Activated T-helper 2 cell treated with anti-CD3 and anti-CD28 coated beads, Interferon-gamma antibody, Interleukin-2, Interleukin-4, amounts not matched to agents 10 μg/mL and 5 μg/mL and 100 μg/mL, durations not matched to agents 14 hours and 24 hours and 36 hours (primary cell): ENCODE measurements at regions not wholly inside any gene's neighbourhood (a gene's known extent, or its start where the extent isn't known, plus 50 kb on each side); places are given as distances from the start of the nearest gene placed in this dataset.
"Not testable (repeated sequence)": the region's sequence is repeated elsewhere in the genome, so short reads cannot be mapped to it uniquely, and the experiment has no call there.

Experiments
- DNase-seq: peaks from one replicate; pipeline ENCODE4 v3.0.0; 2021; ENCODE audit warnings: low spot score
- H3K27ac Mint-ChIP-seq: one replicate; pipeline ENCODE4 v1.8.0; 2021; ENCODE audit warnings: mixed read lengths
- H3K27me3 Mint-ChIP-seq: one replicate; pipeline ENCODE4 v1.8.0; 2021; ENCODE audit warnings: low read depth, mixed read lengths
- H3K36me3 Mint-ChIP-seq: one replicate; pipeline ENCODE4 v1.8.0; 2021; ENCODE audit warnings: low read depth, mixed read lengths
- H3K4me1 Mint-ChIP-seq: one replicate; pipeline ENCODE4 v1.8.0; 2021; ENCODE audit warnings: low read depth, mixed read lengths
- H3K4me3 Mint-ChIP-seq: one replicate; pipeline ENCODE4 v1.8.0; 2021; ENCODE audit warnings: low read depth, mild to moderate bottlenecking, moderate library complexity, mixed read lengths
- H3K9me3 Mint-ChIP-seq: one replicate; pipeline ENCODE4 v1.8.0; 2021; ENCODE audit warnings: mixed read lengths
- intact Hi-C: fragments of 100-400 bp; cut with micrococcal nuclease; formaldehyde crosslinking; loops from one replicate; pipeline ENCODE4 v1.15.1; 2023

DNA sequence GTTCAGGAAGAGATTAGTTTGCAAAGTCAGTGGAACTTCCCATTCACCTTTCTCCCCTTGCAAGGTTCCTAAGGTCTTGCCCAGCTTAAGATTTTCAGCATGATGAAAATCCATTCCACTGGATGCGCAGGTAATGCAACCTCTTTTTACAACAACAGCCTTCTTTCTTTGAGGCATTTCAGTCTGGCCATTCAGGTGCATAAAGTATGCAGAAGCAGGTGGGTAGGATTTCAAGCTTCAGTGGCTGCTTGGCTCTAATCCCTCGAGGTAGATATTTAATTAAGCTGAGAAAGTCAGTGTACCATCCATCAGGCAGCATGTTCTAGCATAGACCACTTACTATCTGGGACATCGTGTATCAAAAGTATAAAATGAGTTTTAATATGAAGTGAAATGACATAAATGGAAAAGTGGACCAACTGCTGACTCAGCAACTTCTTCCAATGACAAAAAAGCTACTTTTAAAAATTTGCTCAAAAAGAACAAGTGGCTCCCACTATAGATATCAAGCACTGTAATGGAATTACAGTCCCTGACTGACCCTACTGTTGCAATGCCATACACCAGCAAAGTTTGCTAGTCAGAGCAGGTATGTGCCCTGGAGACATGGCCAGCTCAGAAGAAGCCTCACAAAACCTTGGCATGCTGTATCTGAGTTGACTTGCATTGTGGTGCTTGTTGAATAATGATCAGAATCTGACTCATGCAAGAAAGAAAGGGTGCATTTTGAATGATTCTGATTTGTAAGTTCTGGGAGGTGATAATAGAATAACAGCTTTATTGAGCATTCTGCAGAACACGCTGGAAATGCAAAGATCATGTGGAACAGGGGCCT lies 459.9 kb upstream of the MCTP2 start:
- Mint-ChIP-seq H3K36me3 (no peaks in the 10 kb centered on the region), H3K4me1 (no peaks in the 10 kb centered on the region), H3K27ac (no peak overlapping the region), H3K4me3 (no peak overlapping the region), H3K9me3 (no peaks in the 10 kb centered on the region), H3K27me3 (no peaks in the 10 kb centered on the region)
- intact Hi-C loops, result no loop called here
- DNase-seq, result no peak

DNA sequence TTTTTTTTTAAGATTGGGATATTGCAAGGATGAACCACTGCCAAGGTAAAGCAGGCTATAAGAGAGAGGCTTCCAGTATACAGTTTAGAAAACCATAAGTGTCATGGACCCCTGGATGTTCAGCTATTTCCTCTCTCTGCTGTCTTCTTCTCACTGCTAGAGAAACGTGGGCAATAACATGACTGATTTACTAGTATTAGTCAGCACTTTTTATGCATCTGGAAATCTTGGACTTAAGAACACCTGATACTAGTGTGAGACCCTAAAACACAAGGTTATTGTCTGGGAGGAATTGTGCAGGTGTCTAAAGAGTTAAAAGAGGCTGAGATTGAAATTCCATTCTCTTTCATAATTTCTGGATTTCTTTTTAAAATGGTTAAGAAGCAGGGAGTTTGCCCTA lies 460.6 kb upstream of the MCTP2 start:
- no peak overlapping the region for H3K4me3 Mint-ChIP-seq
- no peaks in the 10 kb centered on the region for H3K27me3 Mint-ChIP-seq
- H3K9me3 Mint-ChIP-seq, result no peaks in the 10 kb centered on the region
- no peaks in the 10 kb centered on the region for H3K4me1 Mint-ChIP-seq
- H3K36me3 Mint-ChIP-seq, result no peaks in the 10 kb centered on the region
- DNase-seq, result no peak
- no peak overlapping the region for H3K27ac Mint-ChIP-seq
- intact Hi-C loops, result no loop called here

DNA sequence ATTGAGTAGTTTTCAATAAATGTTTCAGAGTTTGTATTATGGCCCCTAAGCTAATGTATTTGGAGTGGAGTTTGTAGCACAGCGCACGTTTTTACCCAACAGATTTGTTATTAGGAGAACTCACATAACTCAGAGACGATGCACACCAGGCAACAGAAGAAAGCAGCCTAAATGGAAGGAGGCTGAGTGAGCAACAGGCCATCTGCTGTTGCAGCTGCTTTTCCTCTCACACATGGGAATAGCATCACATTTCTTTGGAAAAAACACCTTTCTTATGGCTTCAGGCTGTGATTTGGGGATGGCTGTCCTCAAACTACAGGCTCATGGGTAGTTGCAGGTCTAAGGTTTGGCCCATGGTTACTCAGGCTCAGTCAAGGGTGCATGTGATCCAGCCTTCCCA lies 469.3 kb upstream of the MCTP2 start:
- Mint-ChIP-seq H3K4me3 (no peak overlapping the region), H3K4me1 (no peaks in the 10 kb centered on the region), H3K27ac (no peak overlapping the region), H3K36me3 (no peaks in the 10 kb centered on the region), H3K27me3 (no peaks in the 10 kb centered on the region), H3K9me3 (no peaks in the 10 kb centered on the region)
- DNase-seq, result no peak
- intact Hi-C loops, result no loop called here

DNA sequence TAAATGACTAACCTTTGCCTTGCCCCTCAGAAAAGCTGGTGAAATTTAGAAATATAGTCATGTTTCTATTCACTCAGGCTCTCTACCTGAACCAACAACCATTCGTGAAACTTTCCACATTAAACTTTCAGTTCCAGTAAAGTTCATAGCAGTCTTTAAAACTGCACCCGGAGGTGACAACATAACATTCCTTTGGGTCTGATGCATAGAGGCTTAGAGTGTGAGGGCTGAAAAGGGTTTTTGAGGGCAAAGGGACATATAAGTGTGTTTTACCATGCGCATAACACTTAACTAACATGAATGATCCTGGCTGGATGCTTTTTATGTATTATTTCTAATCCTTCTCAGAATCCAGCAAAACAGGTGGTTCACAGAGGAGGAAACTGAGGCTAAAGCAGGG lies 471.7 kb upstream of the MCTP2 start:
- H3K4me3 Mint-ChIP-seq, result no peak overlapping the region
- intact Hi-C loops, result no loop called here
- H3K9me3 Mint-ChIP-seq, result no peaks in the 10 kb centered on the region
- H3K36me3 Mint-ChIP-seq, result no peaks in the 10 kb centered on the region
- H3K27me3 Mint-ChIP-seq, result no peaks in the 10 kb centered on the region
- no peaks in the 10 kb centered on the region for H3K4me1 Mint-ChIP-seq
- no peak for DNase-seq
- H3K27ac Mint-ChIP-seq, result no peak overlapping the region

DNA sequence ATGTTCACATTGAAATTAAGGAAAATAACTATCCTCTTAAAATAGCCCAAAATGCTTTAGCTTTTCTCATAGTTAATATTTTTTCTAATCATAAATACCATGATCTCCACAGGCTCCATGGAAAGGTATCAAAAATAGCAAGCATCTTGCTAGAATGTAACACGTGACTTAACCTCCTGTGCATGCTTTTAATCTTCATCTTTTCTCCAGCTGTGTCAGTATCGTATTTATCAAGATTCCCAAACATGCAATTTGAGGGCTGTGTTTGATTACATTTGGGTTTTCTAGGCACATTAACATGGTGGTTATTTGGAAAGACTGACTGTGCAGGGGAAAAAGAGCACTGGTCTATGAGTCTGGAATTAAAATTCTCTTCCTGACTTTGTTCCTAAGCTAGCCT lies 472.5 kb upstream of the MCTP2 start:
- no peak for DNase-seq
- H3K36me3 Mint-ChIP-seq, result no peaks in the 10 kb centered on the region
- no peaks in the 10 kb centered on the region for H3K27me3 Mint-ChIP-seq
- intact Hi-C loops, result no loop called here
- no peaks in the 10 kb centered on the region for H3K4me1 Mint-ChIP-seq
- H3K9me3 Mint-ChIP-seq, result no peaks in the 10 kb centered on the region
- no peak overlapping the region for H3K4me3 Mint-ChIP-seq
- no peak overlapping the region for H3K27ac Mint-ChIP-seq

DNA sequence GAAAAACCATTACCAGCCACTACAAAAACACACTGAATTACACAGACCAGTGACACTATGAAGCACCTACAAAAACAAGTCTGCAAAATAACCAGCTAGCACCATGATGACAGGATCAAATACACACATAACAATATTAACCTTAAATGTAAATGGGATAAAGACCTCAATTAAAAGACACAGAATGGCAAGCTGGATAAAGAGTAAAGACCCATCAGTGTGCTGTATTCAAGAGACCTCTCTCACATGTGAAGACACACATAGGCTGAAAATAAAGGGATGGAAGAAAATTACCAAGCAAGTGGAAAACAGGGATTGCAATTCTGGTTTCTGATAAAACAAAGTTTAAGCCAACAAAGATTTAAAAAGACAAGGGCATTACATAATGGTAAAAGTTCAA lies 482.7 kb upstream of the MCTP2 start:
- intact Hi-C loops, result no loop called here
- H3K9me3 Mint-ChIP-seq, result peaks cover 18% of the 10 kb centered on the region
- DNase-seq, result no peak
- no peaks in the 10 kb centered on the region for H3K4me1 Mint-ChIP-seq
- H3K27ac Mint-ChIP-seq, result no peak overlapping the region
- no peaks in the 10 kb centered on the region for H3K27me3 Mint-ChIP-seq
- no peaks in the 10 kb centered on the region for H3K36me3 Mint-ChIP-seq
- no peak overlapping the region for H3K4me3 Mint-ChIP-seq

DNA sequence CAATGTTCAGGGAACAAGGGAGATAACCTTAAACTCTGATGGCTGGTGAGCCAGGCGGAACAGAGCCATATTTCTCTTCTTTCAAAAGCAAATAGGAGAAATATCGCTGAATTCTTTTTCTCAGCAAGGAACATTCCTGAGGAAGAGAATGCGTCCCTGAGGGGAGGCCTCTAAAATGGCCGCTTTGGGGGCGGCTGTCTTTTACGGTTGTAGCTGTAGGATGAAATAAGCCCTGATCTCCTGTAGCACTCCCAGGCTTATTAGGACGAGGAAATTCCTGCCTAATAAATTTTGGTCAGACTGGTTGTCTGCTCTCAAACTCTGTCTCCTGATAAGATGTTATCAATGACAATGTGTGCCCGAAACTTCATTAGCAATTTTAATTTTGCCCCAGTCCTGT lies 496.4 kb upstream of the MCTP2 start:
- H3K36me3 Mint-ChIP-seq, H3K4me3 Mint-ChIP-seq, H3K27ac Mint-ChIP-seq, H3K9me3 Mint-ChIP-seq, intact Hi-C loops, DNase-seq, H3K4me1 Mint-ChIP-seq, H3K27me3 Mint-ChIP-seq: not testable (repeated sequence)

DNA sequence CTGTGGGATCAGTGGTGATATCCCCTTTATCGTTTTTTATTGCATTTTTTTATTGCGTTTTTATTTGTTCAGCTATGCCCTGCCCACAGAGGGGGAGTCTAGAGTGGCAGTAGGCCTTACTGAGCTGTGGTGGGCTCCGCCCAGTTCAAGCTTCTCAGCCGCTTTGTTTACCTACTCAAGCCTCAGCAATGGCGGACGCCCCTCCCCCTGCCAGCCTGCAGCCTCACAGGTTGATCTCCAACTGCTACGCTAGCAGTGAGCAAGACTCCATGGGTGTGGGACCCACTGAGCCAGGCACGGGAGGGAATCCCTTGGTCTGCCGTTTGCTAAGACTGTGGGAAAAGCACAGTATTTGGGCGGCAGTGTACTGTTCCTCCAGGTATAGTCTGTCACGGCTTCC lies 500.6 kb upstream of the MCTP2 start:
- no peaks in the 10 kb centered on the region for H3K36me3 Mint-ChIP-seq
- no peak overlapping the region for H3K4me3 Mint-ChIP-seq

DNA sequence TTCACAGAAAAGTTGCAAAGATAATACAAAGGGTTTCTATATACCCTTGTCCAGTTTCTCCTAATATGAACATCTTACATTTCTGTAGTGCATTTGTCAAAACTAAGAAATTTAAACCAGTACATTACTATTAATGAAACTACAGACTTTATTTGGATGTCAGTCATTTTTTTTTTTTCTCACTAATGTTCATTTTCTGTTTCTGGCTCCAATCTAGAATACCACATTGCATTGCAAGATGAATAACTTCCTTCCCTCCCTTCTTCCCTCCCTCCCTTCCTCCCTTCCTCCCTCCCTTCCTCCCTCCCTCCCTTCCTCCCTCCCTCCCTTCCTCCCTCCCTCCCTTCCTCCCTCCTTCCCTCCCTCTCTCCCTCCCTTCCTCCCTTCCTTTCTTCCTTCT lies 509.2 kb upstream of the MCTP2 start:
- Mint-ChIP-seq H3K36me3 (no peaks in the 10 kb centered on the region), H3K27me3 (no peaks in the 10 kb centered on the region), H3K27ac (no peak overlapping the region), H3K9me3 (no peaks in the 10 kb centered on the region), H3K4me1 (no peaks in the 10 kb centered on the region), H3K4me3 (no peak overlapping the region)
- DNase-seq, result no peak
- intact Hi-C loops, result no loop called here

More for the DNA sequence above, 500.6 kb upstream of the MCTP2 start:
- H3K9me3 Mint-ChIP-seq, result peaks cover 9% of the 10 kb centered on the region
- no peak for DNase-seq
- H3K4me1 Mint-ChIP-seq, result no peaks in the 10 kb centered on the region
- no peaks in the 10 kb centered on the region for H3K27me3 Mint-ChIP-seq
- no peak overlapping the region for H3K27ac Mint-ChIP-seq
- intact Hi-C loops, result no loop called here

DNA sequence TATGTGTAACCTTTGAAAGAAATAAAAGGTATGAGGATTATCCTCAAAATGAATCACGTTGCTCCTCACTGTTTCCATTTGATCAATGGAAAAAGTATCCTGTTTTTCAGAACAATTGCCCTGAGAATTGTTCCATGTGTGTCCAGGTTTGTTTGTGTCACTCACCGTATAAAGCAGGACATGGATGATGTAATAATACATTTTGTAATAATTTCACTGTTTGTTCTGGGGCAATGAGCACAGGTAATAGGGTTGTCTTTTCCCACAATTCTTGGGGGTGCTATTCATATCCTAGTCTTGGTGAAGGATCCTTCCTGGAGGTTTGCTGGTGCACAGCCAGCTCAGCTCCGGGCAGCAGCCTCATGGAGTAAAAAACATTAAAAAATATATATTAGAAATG lies 510.8 kb upstream of the MCTP2 start:
- Mint-ChIP-seq H3K27me3 (no peaks in the 10 kb centered on the region), H3K27ac (no peak overlapping the region), H3K36me3 (no peaks in the 10 kb centered on the region), H3K4me1 (no peaks in the 10 kb centered on the region), H3K4me3 (no peak overlapping the region), H3K9me3 (no peaks in the 10 kb centered on the region)
- intact Hi-C loops, result no loop called here
- DNase-seq, result no peak

DNA sequence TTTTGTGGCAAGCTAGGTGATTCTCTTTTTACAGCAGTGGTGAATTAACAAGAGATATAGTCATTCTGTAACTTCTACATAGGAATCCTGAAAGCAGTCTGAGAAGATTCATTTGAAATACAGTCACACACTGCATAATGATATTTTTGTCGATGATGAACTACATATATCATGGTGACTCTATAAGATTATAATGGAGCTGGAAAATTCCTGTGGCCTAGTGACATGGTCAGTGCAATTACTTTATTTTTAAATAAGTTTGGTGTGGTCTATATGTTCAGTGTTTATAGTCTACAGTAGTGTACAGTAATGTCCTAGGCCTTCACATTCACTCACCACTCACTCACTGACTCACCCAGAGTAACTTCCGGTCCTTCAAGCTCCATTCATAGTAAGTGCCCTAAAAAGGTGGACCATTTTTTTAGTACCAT lies 511.4 kb upstream of the MCTP2 start:
- Mint-ChIP-seq H3K9me3 (no peaks in the 10 kb centered on the region), H3K27me3 (no peaks in the 10 kb centered on the region), H3K4me3 (no peak overlapping the region), H3K36me3 (no peaks in the 10 kb centered on the region), H3K27ac (no peak overlapping the region), H3K4me1 (no peaks in the 10 kb centered on the region)
- DNase-seq, result no peak
- intact Hi-C loops, result no loop called here

DNA sequence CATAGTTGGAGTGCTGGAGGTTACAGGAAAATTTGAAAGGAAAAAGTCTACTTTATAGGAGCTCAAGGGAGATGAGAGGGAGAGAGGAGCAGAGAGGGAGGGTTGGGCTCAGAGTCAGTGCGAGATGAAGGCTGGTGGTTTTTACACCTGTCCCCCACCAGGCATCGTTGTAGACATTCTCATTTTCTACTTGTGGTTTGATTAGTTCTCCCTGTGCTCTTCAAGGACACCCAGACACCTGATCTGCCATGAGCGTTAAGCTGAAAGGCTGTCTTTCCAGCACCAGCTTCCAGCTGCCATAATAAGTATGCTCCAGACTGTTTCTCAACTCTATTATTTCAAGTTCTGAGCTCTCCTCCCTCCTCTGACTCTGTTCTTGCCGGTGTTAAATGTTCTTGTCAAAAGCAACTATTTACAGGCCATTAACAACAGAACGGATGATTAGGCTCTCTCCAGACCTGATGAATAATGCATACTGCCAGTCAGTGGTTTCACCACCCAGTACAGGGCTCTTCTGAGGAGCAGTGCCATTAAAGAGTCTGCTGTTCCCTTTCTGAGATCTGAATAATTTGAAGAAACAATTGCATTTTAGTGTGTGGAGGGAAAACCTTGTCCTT lies 514.6 kb upstream of the MCTP2 start:
- Mint-ChIP-seq H3K4me3 (no peak overlapping the region), H3K27me3 (no peaks in the 10 kb centered on the region), H3K4me1 (no peaks in the 10 kb centered on the region), H3K9me3 (no peaks in the 10 kb centered on the region), H3K36me3 (no peaks in the 10 kb centered on the region), H3K27ac (no peak overlapping the region)
- no peak for DNase-seq
- intact Hi-C loops, result no loop called here

DNA sequence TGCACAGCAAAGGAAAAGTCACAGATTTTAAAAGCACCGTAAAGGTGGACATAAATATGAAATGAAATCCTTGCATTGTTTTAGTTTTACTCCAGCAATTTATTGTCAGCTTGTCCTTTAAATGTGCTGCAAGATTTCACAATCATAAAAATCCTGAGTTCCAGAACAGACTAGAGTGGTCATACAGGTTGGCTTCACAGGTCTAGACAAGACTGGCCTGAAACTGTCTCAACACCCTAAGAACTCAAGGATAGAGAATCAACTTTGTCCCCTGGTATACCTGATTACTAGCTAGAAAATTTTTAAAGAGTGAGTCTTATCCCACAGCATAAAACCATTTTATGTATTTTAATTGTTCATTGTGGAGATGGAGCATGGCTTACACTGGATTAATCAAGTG lies 521.7 kb upstream of the MCTP2 start:
- no peak for DNase-seq
- Mint-ChIP-seq H3K4me3 (no peak overlapping the region), H3K4me1 (no peaks in the 10 kb centered on the region), H3K27ac (no peak overlapping the region), H3K9me3 (no peaks in the 10 kb centered on the region), H3K36me3 (no peaks in the 10 kb centered on the region), H3K27me3 (no peaks in the 10 kb centered on the region)
- intact Hi-C loops, result no loop called here
